ENCODE measurements at regions not wholly inside any gene's neighbourhood (a gene's known extent, or its start where the extent isn't known, plus 50 kb on each side); places are given as distances from the start of the nearest gene placed in this dataset.

DNA sequence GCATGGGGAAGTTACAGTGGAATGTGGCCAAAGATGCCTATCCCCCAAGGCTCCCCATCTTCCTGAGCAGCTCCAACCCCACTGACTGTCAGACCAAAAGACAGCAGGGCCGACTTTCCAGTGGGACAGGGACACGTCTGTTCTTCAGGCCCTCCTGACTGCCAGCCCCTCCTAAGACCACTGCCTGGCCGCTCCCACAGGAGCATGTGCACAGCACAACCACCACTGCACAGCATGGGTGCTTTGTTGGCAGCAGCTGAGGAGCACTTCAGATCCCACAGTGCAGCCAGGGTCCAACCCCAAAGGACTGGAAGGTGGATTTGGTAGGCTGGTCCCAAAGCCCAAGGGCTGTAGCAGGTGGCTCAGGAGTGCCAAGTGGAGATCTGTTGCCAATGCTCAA lies 648.3 kb upstream of the BRINP3 start:
- H2AK9ac ChIP-seq (replicated peaks; ENCODE audit: low read depth, low read length, poor library complexity), result no peak overlapping the region

More for the DNA sequence above, 648.3 kb upstream of the BRINP3 start:
- H4K91ac ChIP-seq (ENCODE audit: insufficient read depth, low read depth, low read length), result no peak overlapping the region
- POLR2A ChIA-PET (ENCODE audit: unreplicated experiment), result no interaction called here
- no peaks in the 10 kb centered on the region for H3K9me1 ChIP-seq (ENCODE audit: insufficient read depth, low read length)
- no peaks in the 10 kb centered on the region for H3K79me1 ChIP-seq (ENCODE audit: low read depth in 1 of 2, low read length in 2 of 2)
- H3K4me1 ChIP-seq (ENCODE audit: control insufficient read depth, insufficient read depth, low read length), result no peaks in the 10 kb centered on the region
- no CpG with 5 or more reads among the region's 3 CpGs for WGBS, 2 experiments (ENCODE audit: extremely low coverage in 2 of 2, insufficient read length in 1 of 2)
- H2BK15ac ChIP-seq (ENCODE audit: low read depth, low read length), result no peak overlapping the region
- H4K20me1 ChIP-seq (ENCODE audit: insufficient read depth, low read length), result no peaks in the 10 kb centered on the region
- no peaks in the 10 kb centered on the region; the same call in 1 of the 2 replicates for H3K9me3 ChIP-seq (ENCODE audit: control insufficient read depth, insufficient read depth, low read length)
- no peak for ATAC-seq (ENCODE audit: low read depth)
- no peak for DNase-seq
- H3K27me3 ChIP-seq (ENCODE audit: control insufficient read depth, insufficient read depth, low read length), result no peaks in the 10 kb centered on the region
- in situ Hi-C loops (cut with MboI; ENCODE audit: low sequenced_read_pairs), result no loop called here
- no peak overlapping the region for H4K5ac ChIP-seq (ENCODE audit: low read depth, low read length)
- H3K18ac ChIP-seq (ENCODE audit: low read depth, low read length), result no peak overlapping the region
- intact Hi-C loops (cut with micrococcal nuclease), result no loop called here
- no peak overlapping the region for H3K4me3 ChIP-seq (ENCODE audit: insufficient read depth, low read depth, low read length)
- H3K36me3 ChIP-seq (ENCODE audit: control insufficient read depth, insufficient read depth, low read length), result no peaks in the 10 kb centered on the region
- no peak overlapping the region for H3K4me2 ChIP-seq (ENCODE audit: low read depth, low read length)
- H3K14ac ChIP-seq (replicated peaks; ENCODE audit: low read depth, low read length), result no peak overlapping the region
- H3K9ac ChIP-seq (ENCODE audit: low read depth, low read length), result no peak overlapping the region
- no peak overlapping the region for H2AFZ ChIP-seq (replicated peaks; ENCODE audit: low read length, poor library complexity)
- H2AK5ac ChIP-seq (ENCODE audit: low read depth, low read length), result no peak overlapping the region
- CTCF ChIA-PET, result no interaction called here
- H3K27ac ChIP-seq (ENCODE audit: insufficient read depth, low read length), result no peak overlapping the region
- no peak overlapping the region for H2BK5ac ChIP-seq (ENCODE audit: low read depth, low read length, poor library complexity, severe bottlenecking)
- H3K4ac ChIP-seq (ENCODE audit: low read depth, low read length), result no peak overlapping the region
- no peak overlapping the region for H4K8ac ChIP-seq (ENCODE audit: low read depth in 2 of 2, low read length in 2 of 2)
- no peak overlapping the region for H3K56ac ChIP-seq (ENCODE audit: extremely low read depth, insufficient read depth, low read length)
- no TSS peak for BruUV-seq (replicated peaks)
- TF ChIP-seq FOS (IDR thresholded peaks at IDR 0.05; ENCODE audit: low read depth, low read length) (no peak), CEBPB (IDR thresholded peaks at IDR 0.05; ENCODE audit: low read depth, low read length) (no peak), BHLHE40 (IDR thresholded peaks at IDR 0.05; ENCODE audit: low read depth, low read length) (no peak), MAFK (IDR thresholded peaks at IDR 0.05; ENCODE audit: low read depth, low read length) (no peak), RCOR1 (IDR thresholded peaks at IDR 0.05; ENCODE audit: insufficient replicate concordance, low read length) (no peak), CHD1 (IDR thresholded peaks at IDR 0.05; ENCODE audit: low read depth, low read length) (no peak), SMC3 (IDR thresholded peaks at IDR 0.05; ENCODE audit: low read depth, low read length) (no peak), NFE2L2 (IDR thresholded peaks at IDR 0.05; ENCODE audit: low read depth, low read length) (no peak), CTCF (conservative IDR thresholded peaks at IDR 0.05; ENCODE audit: low read depth, low read length) (no peak), MAZ (IDR thresholded peaks at IDR 0.05; ENCODE audit: borderline replicate concordance, low read depth, low read length) (no peak), RAD21 (IDR thresholded peaks at IDR 0.05; ENCODE audit: low read length) (no peak), RFX5 (IDR thresholded peaks at IDR 0.05; ENCODE audit: low read depth, low read length) (no peak)
- TF ChIP-seq, protein P1, sequence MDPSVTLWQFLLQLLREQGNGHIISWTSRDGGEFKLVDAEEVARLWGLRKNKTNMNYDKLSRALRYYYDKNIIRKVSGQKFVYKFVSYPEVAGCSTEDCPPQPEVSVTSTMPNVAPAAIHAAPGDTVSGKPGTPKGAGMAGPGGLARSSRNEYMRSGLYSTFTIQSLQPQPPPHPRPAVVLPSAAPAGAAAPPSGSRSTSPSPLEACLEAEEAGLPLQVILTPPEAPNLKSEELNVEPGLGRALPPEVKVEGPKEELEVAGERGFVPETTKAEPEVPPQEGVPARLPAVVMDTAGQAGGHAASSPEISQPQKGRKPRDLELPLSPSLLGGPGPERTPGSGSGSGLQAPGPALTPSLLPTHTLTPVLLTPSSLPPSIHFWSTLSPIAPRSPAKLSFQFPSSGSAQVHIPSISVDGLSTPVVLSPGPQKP (IDR thresholded peaks at IDR 0.05; ENCODE audit: borderline replicate concordance, low read depth, low read length), result no peak
- no peak overlapping the region for H3K23ac ChIP-seq (ENCODE audit: low read depth, low read length)
- no peak overlapping the region for H2BK20ac ChIP-seq (ENCODE audit: low read depth, low read length)
- dilution Hi-C loops (cut with HindIII; ENCODE audit: low sequenced_read_pairs, unreplicated experiment), result no loop called here
- no peak overlapping the region for H2BK120ac ChIP-seq (ENCODE audit: low read depth, low read length)

All from IMR-90 (cell line).